Fibroblast of mammary gland (primary cell): ENCODE measurements at regions not wholly inside any gene's neighbourhood (a gene's known extent, or its start where the extent isn't known, plus 50 kb on each side); places are given as distances from the start of the nearest gene placed in this dataset.
A peak's percentile ranks its signal among the peaks of the same experiment; 100 is the strongest.

Experiments
- DNase-seq: peaks from one replicate; pipeline ENCODE4 v3.0.0-alpha.2; 2010; ENCODE audit warnings: low read depth
- H3K4me3 ChIP-seq: 2 replicates; pipeline ENCODE4 v1.5.1; 2011; ENCODE audit warnings: low read depth, mild to moderate bottlenecking, low read length, moderate library complexity; ENCODE audit not compliant: control insufficient read depth
- TF ChIP-seq, protein P1 (sequence below): conservative IDR thresholded peaks from 2 replicates; pipeline ENCODE4 v1.5.1; 2011; ENCODE audit warnings: low read depth, low read length, inconsistent platforms; ENCODE audit not compliant: control insufficient read depth, insufficient read depth

DNA sequence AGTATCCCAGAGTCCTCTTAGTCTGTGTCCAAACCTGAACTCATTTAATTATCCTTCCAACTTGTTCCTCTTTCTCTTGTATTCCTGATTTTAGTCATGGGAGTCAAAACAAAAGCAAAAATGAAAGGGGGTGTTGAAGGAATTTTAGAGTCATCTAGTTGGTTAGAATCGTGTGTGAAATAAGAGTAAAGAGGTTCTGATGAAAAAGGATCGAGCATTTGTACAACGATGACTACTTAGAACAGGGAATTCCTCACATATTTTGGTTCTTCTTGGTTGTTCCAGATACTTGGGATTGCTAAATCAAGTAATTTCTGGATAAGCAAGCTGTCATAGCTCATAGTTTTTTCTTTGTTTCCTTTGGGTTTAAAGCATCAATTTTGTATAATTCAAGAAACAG lies 194.4 kb downstream of the BCOR start:
- TF ChIP-seq, protein P1, sequence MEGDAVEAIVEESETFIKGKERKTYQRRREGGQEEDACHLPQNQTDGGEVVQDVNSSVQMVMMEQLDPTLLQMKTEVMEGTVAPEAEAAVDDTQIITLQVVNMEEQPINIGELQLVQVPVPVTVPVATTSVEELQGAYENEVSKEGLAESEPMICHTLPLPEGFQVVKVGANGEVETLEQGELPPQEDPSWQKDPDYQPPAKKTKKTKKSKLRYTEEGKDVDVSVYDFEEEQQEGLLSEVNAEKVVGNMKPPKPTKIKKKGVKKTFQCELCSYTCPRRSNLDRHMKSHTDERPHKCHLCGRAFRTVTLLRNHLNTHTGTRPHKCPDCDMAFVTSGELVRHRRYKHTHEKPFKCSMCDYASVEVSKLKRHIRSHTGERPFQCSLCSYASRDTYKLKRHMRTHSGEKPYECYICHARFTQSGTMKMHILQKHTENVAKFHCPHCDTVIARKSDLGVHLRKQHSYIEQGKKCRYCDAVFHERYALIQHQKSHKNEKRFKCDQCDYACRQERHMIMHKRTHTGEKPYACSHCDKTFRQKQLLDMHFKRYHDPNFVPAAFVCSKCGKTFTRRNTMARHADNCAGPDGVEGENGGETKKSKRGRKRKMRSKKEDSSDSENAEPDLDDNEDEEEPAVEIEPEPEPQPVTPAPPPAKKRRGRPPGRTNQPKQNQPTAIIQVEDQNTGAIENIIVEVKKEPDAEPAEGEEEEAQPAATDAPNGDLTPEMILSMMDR, result no peak
- no peak overlapping the region for H3K4me3 ChIP-seq
- DNase-seq, result peak; percentile 72

DNA sequence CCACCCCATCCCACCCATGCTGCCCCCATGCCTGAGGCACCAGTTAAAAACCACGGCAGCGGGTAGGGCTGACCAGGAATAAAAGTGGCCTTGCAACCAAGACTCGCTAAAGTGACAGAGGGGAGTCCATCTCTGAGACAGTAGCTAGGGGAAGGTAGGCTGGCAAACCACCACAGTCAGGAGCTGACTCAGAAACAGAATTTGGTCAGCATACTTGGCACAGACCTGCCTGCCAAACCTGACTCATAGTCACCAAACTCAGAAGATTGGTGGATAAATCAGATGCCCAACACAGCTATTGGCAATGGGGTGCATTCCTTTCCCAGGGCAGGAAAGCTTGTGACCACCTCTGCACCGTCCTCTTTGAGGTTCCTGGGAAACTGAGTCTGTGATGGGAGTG lies 193.8 kb downstream of the BCOR start:
- DNase-seq, result peak; percentile 65
- no peak overlapping the region for H3K4me3 ChIP-seq
- TF ChIP-seq, protein P1, result no peak

- H3K4me3 ChIP-seq, result no peak overlapping the region
- TF ChIP-seq, protein P1, result no peak
Observed at GRCh38 chrX:39904816-39905537, 192.8 kb downstream of the BCOR start.

DNA sequence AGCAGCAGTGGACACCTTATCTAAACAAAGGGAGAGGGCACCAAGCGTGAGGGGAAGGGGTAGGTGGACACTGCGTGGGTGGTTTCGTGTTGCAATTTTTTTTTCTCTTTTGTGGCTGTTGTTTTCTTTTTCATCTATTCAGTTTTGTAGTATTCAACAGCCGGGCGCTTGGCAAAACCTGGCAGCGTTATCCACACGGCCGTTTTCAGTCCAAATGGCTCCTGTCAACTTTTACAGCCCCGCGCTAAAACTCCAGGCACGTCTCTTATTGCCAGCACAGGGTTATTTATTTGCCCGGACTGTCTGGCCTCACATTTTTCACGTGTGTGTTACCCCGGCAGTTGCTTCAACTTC lies 192.2 kb downstream of the BCOR start:
- no peak for DNase-seq
- H3K4me3 ChIP-seq, result no peak overlapping the region
- TF ChIP-seq, protein P1, result no peak

More at GRCh38 chrX:39904816-39905537, 192.8 kb downstream of the BCOR start:
- DNase-seq, result no peak

DNA sequence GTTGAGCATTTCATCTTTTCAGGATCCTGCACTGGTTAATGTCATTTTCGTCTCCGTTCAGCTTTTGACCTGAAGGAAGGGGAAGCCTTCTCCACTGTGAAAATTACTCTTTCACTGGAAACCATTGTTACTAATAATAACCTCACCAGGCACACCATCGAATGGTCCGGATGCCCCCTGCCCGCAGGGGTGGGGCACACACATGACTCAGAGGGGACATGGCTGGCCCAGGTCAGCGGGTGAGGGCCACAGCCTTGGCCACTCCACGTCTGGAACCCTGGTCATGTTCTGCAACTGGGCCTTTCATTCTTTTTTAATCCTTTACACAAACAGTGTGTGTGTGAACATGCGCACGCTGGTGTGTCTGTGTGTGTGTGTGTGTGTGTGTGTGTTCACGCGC lies 191.8 kb downstream of the BCOR start:
- no peak overlapping the region for H3K4me3 ChIP-seq
- TF ChIP-seq, protein P1, result no peak
- no peak for DNase-seq

DNA sequence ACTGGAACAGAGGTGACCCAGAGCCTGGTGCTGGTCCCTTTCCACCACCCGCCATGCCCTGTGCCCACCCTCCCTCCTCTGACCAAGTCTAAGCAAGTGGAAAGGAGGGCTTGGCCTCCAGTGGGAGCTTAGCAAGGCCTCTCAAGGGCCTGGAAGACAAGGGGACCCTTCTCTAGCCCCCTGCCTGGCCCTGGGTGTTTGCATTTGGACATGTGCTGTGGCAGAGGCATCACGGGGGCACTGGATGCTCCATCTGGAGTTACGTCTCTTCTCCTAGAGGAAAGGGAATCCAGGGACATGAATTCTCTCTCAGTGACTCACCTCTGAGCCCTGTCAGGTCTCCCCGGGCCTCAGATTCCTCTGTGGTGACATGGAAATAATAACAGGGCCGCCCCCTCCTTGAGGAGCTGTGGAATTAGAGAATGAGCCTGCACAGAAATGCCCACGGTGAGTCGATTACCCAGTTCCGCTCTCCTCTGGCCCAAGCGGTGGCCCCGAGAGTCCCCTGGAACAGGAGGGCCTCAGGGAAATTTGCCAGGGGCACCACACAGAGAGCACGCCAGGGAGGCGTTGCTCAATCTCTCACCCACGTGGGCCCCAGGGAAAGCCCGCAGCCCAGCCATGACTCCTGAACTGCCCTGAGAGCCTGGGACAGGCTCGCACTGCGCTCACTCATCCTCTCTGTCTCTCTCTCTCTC lies 189.6 kb downstream of the BCOR start:
- TF ChIP-seq, protein P1, result no peak
- H3K4me3 ChIP-seq, result no peak overlapping the region
- peak; percentile 94 for DNase-seq

DNA sequence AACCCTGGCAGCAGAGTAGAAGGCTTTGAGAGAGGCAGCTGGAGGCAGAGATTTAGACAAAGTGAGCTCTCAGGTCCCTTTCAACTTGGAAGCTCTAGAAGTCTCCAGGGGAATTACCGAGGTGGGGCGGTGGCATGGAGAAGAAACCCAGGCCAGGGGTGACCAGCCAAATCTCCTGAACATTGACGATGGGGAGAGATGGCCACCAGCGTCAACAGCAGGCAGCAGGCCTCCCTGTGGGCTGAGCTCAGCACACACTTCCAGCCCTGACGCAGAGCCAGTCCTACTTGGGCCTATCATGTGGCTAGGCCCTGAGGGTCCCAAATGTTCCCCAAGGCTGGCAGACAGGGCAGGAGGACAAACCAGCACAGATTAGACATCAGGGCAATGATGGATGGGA lies 187.8 kb downstream of the BCOR start:
- H3K4me3 ChIP-seq, result no peak overlapping the region
- no peak for DNase-seq
- TF ChIP-seq, protein P1, result no peak
